GM12873 (cell line): ENCODE measurements at regions not wholly inside any gene's neighbourhood (a gene's known extent, or its start where the extent isn't known, plus 50 kb on each side); places are given as distances from the start of the nearest gene placed in this dataset.

Experiments used
- TF ChIP-seq, protein P1 (sequence below): IDR thresholded peaks from 2 replicates; pipeline ENCODE4 v1.5.1; 2012; ENCODE audit warnings: low read depth, mild to moderate bottlenecking, moderate library complexity, low read length, control low read depth; ENCODE audit not compliant: insufficient read depth; ENCODE audit errors: missing control alignments

DNA sequence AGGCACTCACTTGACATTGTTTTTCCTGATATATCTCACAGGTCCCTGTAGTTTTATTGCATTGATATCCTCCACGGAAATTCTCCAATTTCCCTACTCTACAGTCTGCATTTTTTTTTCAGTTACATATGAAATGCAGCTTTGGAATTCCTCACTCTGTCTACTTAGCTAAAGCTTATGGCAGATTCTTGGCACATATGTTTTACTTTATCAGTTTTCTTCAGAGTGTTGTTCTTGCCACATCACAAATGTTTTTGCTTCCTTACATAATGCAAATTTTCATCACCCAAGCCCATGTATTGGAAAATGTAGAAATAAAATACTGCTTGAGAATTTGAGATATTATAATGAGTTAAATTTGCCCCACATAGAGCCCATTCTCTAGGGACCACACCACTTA is 1895.1 kb downstream of the MRPL39 start:
- TF ChIP-seq, protein P1, sequence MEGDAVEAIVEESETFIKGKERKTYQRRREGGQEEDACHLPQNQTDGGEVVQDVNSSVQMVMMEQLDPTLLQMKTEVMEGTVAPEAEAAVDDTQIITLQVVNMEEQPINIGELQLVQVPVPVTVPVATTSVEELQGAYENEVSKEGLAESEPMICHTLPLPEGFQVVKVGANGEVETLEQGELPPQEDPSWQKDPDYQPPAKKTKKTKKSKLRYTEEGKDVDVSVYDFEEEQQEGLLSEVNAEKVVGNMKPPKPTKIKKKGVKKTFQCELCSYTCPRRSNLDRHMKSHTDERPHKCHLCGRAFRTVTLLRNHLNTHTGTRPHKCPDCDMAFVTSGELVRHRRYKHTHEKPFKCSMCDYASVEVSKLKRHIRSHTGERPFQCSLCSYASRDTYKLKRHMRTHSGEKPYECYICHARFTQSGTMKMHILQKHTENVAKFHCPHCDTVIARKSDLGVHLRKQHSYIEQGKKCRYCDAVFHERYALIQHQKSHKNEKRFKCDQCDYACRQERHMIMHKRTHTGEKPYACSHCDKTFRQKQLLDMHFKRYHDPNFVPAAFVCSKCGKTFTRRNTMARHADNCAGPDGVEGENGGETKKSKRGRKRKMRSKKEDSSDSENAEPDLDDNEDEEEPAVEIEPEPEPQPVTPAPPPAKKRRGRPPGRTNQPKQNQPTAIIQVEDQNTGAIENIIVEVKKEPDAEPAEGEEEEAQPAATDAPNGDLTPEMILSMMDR: no peak

DNA sequence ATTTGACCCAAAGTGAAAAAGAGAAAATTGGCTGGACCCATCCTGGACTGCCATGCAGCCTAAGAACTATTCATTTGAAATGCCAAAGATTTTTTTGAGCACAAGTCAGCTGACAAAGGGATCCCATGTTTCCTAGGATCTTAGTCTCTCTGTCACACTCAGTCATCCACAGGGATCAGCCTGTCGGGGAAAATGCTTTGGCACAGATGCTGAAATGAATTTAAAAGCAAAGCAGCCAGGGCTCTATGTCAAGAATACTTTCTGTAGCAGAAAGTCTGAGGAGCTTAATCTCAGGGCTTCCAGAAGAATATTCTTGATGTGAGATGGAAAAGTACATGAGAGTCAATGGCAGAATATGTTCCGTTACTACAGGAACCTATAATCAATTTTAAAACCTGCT is 1900.8 kb downstream of the MRPL39 start:
- TF ChIP-seq, protein P1: no peak

DNA sequence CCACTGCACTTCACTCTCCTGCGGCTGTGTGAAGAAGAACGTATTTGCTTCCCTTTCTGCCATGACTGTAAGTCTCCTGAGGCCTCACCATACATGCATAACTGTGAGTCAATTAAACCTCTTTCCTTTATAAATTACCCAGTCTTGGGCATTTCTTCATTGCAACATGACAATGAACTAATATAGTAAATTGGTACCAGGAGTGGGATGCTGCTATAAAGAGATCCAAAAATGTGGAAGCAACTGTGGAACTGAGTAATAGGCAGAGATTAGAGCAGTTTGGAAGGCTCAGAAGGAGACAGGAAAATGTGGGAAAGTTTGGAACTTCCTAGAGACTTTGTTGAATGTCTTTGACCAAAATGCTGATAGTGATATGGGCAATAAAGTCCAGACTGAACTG is 1907.9 kb downstream of the MRPL39 start:
- TF ChIP-seq, protein P1: no peak

DNA sequence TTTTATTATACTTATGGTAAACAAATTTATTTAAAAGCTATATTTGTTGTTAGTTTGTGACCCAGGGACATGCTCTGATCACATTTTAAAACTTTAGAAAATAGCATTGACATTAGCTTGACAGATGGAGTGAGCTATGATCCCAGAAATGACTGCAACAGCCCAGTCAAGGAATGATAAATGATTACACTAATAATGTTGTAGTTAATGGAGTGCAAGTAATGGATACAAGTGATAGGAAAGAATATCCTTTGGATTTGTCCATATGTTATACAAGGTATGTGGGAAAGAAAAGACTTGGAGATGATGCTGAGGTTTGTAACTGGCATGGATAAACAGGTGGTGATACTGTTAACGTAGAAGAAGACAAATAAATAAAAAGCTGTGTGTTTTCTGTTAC is 1908.7 kb downstream of the MRPL39 start:
- TF ChIP-seq, protein P1: no peak

DNA sequence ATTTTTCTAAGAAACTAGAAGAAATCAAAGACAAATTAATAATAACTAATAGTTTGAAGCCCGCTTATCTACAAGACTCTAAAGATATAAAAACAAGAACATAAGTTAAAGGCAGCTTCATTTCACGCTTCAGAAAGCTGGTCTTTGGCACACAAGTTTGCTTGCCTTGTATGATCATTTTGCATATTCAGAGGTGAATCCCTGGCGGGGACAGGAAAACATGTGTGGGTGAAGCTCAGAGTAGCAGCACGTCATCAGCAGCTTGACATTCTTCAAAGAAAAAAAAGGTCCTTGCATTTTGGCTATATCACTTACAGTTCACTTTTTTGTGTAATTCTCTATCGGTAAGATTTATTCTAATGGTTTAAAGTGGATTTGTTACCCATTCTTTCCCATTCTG is 1911.8 kb downstream of the MRPL39 start:
- TF ChIP-seq, protein P1: no peak

DNA sequence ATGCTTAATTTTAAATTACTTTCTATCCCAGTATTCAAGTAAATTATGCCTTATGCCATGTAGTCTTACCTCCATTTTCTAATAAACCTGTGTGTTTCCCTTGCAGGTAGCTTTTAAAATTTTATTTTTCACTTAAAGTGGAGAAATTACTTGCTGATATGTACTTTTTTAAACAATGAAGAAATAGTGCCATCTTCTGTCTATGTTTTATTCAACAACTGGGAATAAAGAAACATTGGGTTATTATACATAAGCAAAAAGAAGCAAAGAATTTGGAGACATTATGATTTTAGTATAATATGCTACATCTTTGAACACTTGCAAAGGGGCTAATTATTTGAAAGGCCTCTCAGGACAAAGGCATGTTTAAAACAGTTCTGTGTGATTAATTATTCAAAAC is 1912.9 kb downstream of the MRPL39 start:
- TF ChIP-seq, protein P1: no peak

DNA sequence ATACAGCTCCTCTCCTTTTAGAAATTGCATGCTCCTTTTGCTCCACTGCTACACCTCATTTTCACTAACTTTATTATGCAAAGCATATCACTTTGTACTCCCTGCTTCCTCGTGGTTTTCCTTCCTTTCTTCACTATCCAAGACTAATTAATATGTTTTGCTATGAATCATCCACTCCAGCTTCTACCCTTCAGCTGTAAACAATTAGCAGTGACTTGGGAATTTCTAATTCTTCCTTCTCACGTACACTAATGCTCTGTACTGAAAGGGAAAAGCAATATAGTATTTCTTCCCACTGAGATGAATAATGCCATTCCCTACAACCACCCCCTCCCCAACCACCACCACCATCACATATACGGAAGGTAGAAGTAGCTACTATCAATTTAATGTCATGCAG is 1917.0 kb downstream of the MRPL39 start:
- TF ChIP-seq, protein P1: no peak
